SK-N-SH treated with all-trans-retinoic acid at 6 μM for 48 hours (cell line): ENCODE measurements at regions not wholly inside any gene's neighbourhood (a gene's known extent, or its start where the extent isn't known, plus 50 kb on each side); places are given as distances from the start of the nearest gene placed in this dataset.

Experiments used
- ATAC-seq: fragments of 200-7000 bp; cut with Tn5 transposase; 3 replicates; pipeline ENCODE4 v1.9.1; 2020; ENCODE audit warnings: mild to moderate bottlenecking, moderate library complexity
- ARNTL ChIP-seq: fragments of 450-650 bp; formaldehyde crosslinking; IDR thresholded peaks from 2 replicates; pipeline ENCODE4 v1.5.0; 2020; ENCODE audit warnings: low read depth, mild to moderate bottlenecking, moderate library complexity, borderline replicate concordance
- BACH2 ChIP-seq: fragments of 250-450 bp; sonication (Bioruptor Pico); IDR thresholded peaks from 2 replicates; pipeline ENCODE4 v1.9.0; 2021; ENCODE audit warnings: mild to moderate bottlenecking, borderline replicate concordance
- ESRRG ChIP-seq: fragments of 250-450 bp; sonication (Bioruptor Pico); IDR thresholded peaks from 2 replicates; pipeline ENCODE4 v1.6.1; 2021; ENCODE audit warnings: mild to moderate bottlenecking
- GLIS3 ChIP-seq: fragments of 250-450 bp; sonication (Bioruptor Pico); IDR thresholded peaks from 2 replicates; pipeline ENCODE4 v1.5.0; 2020; ENCODE audit warnings: mild to moderate bottlenecking, moderate library complexity
- ISL1 ChIP-seq: fragments of 250-450 bp; sonication (Bioruptor Pico); IDR thresholded peaks from 2 replicates; pipeline ENCODE4 v2.1.2; 2022; ENCODE audit warnings: mild to moderate bottlenecking, moderate library complexity
- PPARA ChIP-seq: fragments of 250-450 bp; sonication (Bioruptor Pico); IDR thresholded peaks from 2 replicates; pipeline ENCODE4 v1.5.0; 2020; ENCODE audit warnings: mild to moderate bottlenecking, borderline replicate concordance
- SNAI2 ChIP-seq: fragments of 250-450 bp; sonication (Bioruptor Pico); IDR thresholded peaks from 2 replicates; pipeline ENCODE4 v1.5.0; 2020; ENCODE audit warnings: mild to moderate bottlenecking, moderate library complexity
- TCF4 ChIP-seq: fragments of 250-450 bp; sonication (Bioruptor Pico); IDR thresholded peaks from 2 replicates; pipeline ENCODE4 v1.8.0; 2021; ENCODE audit warnings: mild to moderate bottlenecking, moderate library complexity, borderline replicate concordance
- TOX ChIP-seq: fragments of 250-450 bp; sonication (Bioruptor Pico); IDR thresholded peaks from 2 replicates; pipeline ENCODE4 v1.8.0; 2021; ENCODE audit warnings: mild to moderate bottlenecking, moderate library complexity, borderline replicate concordance
- ZC3H10 ChIP-seq: fragments of 250-450 bp; sonication (Bioruptor Pico); IDR thresholded peaks from 2 replicates; pipeline ENCODE4 v1.5.1; 2021; ENCODE audit warnings: mild to moderate bottlenecking, moderate library complexity
- ZFP3 ChIP-seq: fragments of 250-450 bp; sonication (Bioruptor Pico); IDR thresholded peaks from 2 replicates; pipeline ENCODE4 v1.5.0; 2020; ENCODE audit warnings: mild to moderate bottlenecking, moderate library complexity
- ZFP30 ChIP-seq: fragments of 450-650 bp; formaldehyde crosslinking; IDR thresholded peaks from 2 replicates; pipeline ENCODE4 v1.5.0; 2022; ENCODE audit warnings: mild to moderate bottlenecking, moderate library complexity
- ZNF565 ChIP-seq: fragments of 450-650 bp; formaldehyde crosslinking; conservative IDR thresholded peaks from 2 replicates; pipeline ENCODE4 v1.5.0; 2020; ENCODE audit warnings: low read depth, mild to moderate bottlenecking, moderate library complexity
- ZNF8 ChIP-seq: fragments of 450-650 bp; formaldehyde crosslinking; IDR thresholded peaks from 2 replicates; pipeline ENCODE4 v1.5.0; 2020; ENCODE audit warnings: mild to moderate bottlenecking, moderate library complexity
- TF ChIP-seq, protein P1 (sequence below): fragments of 250-450 bp; sonication (Bioruptor Pico); IDR thresholded peaks from 2 replicates; pipeline ENCODE4 v1.8.0; 2020; ENCODE audit warnings: mild to moderate bottlenecking, moderate library complexity, borderline replicate concordance
- TF ChIP-seq, protein P2 (sequence below): fragments of 250-450 bp; sonication (Bioruptor Pico); IDR thresholded peaks from 2 replicates; pipeline ENCODE4 v1.5.0; 2020; ENCODE audit warnings: mild to moderate bottlenecking, moderate library complexity
- TF ChIP-seq, protein P3 (sequence below): fragments of 250-450 bp; sonication (Bioruptor Pico); IDR thresholded peaks from 2 replicates; pipeline ENCODE4 v1.5.1; 2021; ENCODE audit warnings: mild to moderate bottlenecking, moderate library complexity
- TF ChIP-seq, protein P4 (sequence below): fragments of 250-450 bp; sonication (Bioruptor Pico); IDR thresholded peaks from 2 replicates; pipeline ENCODE4 v1.8.0; 2021; ENCODE audit warnings: low read depth, mild to moderate bottlenecking, moderate library complexity, borderline replicate concordance

DNA sequence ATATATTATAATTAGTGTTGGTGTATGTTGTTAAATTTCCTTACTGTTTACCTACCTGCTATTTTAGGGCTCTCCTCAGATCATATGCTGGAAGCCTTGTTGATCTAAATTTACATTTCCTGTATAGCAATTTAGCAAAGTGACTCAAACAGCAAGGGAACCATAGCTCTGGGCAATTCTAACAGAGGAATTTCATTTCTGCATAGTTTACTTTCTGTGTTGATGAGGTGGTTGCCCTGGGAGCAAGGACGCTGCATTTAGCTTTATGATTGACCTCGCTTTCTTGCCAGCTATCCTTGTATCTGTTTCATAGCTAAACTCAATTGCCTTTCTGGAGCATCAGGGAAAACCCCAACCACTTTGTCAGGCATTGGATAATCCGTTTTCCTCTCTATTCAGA is 810.8 kb downstream of the GRIK2 start:
- TF ChIP-seq, protein P1, sequence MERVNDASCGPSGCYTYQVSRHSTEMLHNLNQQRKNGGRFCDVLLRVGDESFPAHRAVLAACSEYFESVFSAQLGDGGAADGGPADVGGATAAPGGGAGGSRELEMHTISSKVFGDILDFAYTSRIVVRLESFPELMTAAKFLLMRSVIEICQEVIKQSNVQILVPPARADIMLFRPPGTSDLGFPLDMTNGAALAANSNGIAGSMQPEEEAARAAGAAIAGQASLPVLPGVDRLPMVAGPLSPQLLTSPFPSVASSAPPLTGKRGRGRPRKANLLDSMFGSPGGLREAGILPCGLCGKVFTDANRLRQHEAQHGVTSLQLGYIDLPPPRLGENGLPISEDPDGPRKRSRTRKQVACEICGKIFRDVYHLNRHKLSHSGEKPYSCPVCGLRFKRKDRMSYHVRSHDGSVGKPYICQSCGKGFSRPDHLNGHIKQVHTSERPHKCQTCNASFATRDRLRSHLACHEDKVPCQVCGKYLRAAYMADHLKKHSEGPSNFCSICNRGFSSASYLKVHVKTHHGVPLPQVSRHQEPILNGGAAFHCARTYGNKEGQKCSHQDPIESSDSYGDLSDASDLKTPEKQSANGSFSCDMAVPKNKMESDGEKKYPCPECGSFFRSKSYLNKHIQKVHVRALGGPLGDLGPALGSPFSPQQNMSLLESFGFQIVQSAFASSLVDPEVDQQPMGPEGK (CRISPR knock-in tag) = no peak
- TF ChIP-seq, protein P2, sequence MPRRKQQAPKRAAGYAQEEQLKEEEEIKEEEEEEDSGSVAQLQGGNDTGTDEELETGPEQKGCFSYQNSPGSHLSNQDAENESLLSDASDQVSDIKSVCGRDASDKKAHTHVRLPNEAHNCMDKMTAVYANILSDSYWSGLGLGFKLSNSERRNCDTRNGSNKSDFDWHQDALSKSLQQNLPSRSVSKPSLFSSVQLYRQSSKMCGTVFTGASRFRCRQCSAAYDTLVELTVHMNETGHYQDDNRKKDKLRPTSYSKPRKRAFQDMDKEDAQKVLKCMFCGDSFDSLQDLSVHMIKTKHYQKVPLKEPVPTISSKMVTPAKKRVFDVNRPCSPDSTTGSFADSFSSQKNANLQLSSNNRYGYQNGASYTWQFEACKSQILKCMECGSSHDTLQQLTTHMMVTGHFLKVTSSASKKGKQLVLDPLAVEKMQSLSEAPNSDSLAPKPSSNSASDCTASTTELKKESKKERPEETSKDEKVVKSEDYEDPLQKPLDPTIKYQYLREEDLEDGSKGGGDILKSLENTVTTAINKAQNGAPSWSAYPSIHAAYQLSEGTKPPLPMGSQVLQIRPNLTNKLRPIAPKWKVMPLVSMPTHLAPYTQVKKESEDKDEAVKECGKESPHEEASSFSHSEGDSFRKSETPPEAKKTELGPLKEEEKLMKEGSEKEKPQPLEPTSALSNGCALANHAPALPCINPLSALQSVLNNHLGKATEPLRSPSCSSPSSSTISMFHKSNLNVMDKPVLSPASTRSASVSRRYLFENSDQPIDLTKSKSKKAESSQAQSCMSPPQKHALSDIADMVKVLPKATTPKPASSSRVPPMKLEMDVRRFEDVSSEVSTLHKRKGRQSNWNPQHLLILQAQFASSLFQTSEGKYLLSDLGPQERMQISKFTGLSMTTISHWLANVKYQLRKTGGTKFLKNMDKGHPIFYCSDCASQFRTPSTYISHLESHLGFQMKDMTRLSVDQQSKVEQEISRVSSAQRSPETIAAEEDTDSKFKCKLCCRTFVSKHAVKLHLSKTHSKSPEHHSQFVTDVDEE (CRISPR knock-in tag) = no peak
- no peak for TF ChIP-seq ZNF565 (CRISPR knock-in tag)
- TF ChIP-seq, protein P3, sequence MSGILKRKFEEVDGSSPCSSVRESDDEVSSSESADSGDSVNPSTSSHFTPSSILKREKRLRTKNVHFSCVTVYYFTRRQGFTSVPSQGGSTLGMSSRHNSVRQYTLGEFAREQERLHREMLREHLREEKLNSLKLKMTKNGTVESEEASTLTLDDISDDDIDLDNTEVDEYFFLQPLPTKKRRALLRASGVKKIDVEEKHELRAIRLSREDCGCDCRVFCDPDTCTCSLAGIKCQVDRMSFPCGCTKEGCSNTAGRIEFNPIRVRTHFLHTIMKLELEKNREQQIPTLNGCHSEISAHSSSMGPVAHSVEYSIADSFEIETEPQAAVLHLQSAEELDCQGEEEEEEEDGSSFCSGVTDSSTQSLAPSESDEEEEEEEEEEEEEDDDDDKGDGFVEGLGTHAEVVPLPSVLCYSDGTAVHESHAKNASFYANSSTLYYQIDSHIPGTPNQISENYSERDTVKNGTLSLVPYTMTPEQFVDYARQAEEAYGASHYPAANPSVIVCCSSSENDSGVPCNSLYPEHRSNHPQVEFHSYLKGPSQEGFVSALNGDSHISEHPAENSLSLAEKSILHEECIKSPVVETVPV (CRISPR knock-in tag) = no peak
- TF ChIP-seq ZC3H10 (CRISPR knock-in tag) = no peak
- no peak for TF ChIP-seq BACH2 (CRISPR knock-in tag)
- TF ChIP-seq ZFP30 (CRISPR knock-in tag) = no peak
- TF ChIP-seq, all 23 proteins: peak for 0
- ATAC-seq = no peak

DNA sequence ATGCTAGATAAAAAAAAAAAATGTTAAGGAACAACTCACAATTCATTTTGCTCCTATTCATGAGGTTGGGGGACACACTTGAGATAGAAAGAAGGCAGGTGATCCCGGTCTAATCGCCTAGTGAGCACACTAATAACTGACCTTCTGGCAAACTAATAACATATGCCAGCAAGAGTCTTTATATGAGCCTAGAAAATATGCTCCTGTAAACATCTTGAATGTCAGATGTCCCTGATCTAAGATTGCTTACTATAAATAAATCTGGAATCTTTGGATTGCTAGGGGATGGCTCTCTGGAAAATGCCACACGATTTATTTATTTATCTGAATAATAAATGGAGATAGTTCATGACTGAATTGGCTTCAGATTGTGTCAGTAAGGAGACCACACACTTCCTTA is 821.9 kb downstream of the GRIK2 start:
- TF ChIP-seq, protein P4, sequence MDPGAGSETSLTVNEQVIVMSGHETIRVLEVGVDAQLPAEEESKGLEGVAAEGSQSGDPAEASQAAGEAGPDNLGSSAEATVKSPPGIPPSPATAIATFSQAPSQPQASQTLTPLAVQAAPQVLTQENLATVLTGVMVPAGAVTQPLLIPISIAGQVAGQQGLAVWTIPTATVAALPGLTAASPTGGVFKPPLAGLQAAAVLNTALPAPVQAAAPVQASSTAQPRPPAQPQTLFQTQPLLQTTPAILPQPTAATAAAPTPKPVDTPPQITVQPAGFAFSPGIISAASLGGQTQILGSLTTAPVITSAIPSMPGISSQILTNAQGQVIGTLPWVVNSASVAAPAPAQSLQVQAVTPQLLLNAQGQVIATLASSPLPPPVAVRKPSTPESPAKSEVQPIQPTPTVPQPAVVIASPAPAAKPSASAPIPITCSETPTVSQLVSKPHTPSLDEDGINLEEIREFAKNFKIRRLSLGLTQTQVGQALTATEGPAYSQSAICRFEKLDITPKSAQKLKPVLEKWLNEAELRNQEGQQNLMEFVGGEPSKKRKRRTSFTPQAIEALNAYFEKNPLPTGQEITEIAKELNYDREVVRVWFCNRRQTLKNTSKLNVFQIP = no peak
- TF ChIP-seq ISL1 (CRISPR knock-in tag) = no peak
- TF ChIP-seq ZFP3 (CRISPR knock-in tag) = no peak
- TF ChIP-seq ZNF8 (CRISPR knock-in tag) = no peak
- TF ChIP-seq TOX (CRISPR knock-in tag) = no peak
- no peak for TF ChIP-seq GLIS3 (CRISPR knock-in tag)
- TF ChIP-seq ZNF565 (CRISPR knock-in tag) = no peak
- no peak for TF ChIP-seq ARNTL (CRISPR knock-in tag)
- no peak for TF ChIP-seq BACH2 (CRISPR knock-in tag)
- TF ChIP-seq PPARA (CRISPR knock-in tag) = no peak
- no peak for TF ChIP-seq ESRRG
- ATAC-seq = no peak

DNA sequence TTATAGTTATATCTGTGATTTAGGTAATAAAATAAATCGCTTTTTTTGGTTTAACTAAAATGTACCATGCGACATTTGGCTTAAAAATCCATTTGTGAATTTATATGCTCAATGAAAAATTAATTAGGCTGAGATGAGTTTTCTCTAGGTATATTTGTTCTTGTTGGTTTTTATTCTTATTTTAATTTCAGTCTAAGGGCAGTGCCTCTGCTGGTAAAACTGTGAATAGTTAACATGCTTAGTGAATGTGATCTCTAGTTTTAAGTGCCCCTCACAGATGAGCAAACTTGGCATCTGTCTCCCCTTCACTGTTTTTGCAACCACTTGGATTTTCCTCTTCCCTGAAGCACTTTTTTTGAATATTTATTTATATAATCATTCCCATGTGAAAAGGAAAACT is 822.7 kb downstream of the GRIK2 start:
- TF ChIP-seq TOX (CRISPR knock-in tag) = no peak
- no peak for TF ChIP-seq SNAI2 (CRISPR knock-in tag)
- no peak for TF ChIP-seq ISL1 (CRISPR knock-in tag)
- TF ChIP-seq GLIS3 (CRISPR knock-in tag) = no peak
- no peak for TF ChIP-seq TCF4
- no peak for TF ChIP-seq ZFP30 (CRISPR knock-in tag)
- TF ChIP-seq, protein P1 (CRISPR knock-in tag) = no peak
- no peak for TF ChIP-seq PPARA (CRISPR knock-in tag)
- TF ChIP-seq BACH2 (CRISPR knock-in tag) = no peak
- no peak for TF ChIP-seq ZNF565 (CRISPR knock-in tag)
- TF ChIP-seq, all 23 proteins: peak for 0
- no peak for ATAC-seq

DNA sequence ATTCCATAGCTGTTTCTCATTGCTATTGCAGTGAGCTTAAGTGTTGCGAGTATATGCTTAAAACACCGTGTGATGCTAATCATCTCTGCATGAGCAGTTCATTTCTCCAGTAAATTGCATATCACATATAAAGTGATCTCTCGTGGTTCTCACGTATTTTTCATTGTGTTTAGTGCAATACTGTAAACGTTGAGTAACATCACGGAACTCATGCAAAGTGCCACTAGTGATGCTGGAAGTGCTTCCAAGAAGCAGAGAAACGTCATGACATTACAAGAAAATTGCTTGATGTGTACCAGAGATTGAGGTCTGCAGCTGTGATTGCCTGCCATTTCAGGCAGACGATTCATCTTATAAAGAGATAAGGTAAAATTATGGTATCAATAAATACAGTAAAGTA is 830.4 kb downstream of the GRIK2 start:
- ATAC-seq = no peak
- TF ChIP-seq ISL1 (CRISPR knock-in tag) = 0 out of 2 replicates have a peak, but pooled peaks have one; percentile 11
- TF ChIP-seq, protein P2 (CRISPR knock-in tag) = peak; percentile 70; the same call in 1 of the 2 replicates
- TF ChIP-seq TOX (CRISPR knock-in tag) = no peak
